Middle frontal gyrus (tissue), 1 donor: ENCODE measurements at regions not wholly inside any gene's neighbourhood (a gene's known extent, or its start where the extent isn't known, plus 50 kb on each side); places are given as distances from the start of the nearest gene placed in this dataset.
"Not testable (repeated sequence)": the region's sequence is repeated elsewhere in the genome, so short reads cannot be mapped to it uniquely, and the experiment has no call there.

Experiments used
- DNase-seq: peaks from one replicate; pipeline ENCODE4 v3.0.0-alpha.2; 2015; ENCODE audit warnings: low spot score; ENCODE audit errors: extremely low spot score

- no peak for DNase-seq
These were observed 440.6 kb downstream of the HS3ST3B1 start for GRCh38 chr17:14741491-14741890.

- DNase-seq, result no peak
These were observed 439.0 kb downstream of the HS3ST3B1 start for GRCh38 chr17:14739656-14740431.

GRCh38 chr17:14738652-14738988 lies 437.7 kb downstream of the HS3ST3B1 start:
- DNase-seq, result no peak

- no peak for DNase-seq
These were observed 437.2 kb downstream of the HS3ST3B1 start for GRCh38 chr17:14737984-14738651.

GRCh38 chr17:14736631-14737030 lies 435.8 kb downstream of the HS3ST3B1 start:
- DNase-seq, result no peak

GRCh38 chr17:14733376-14733775 lies 432.5 kb downstream of the HS3ST3B1 start:
- no peak for DNase-seq

GRCh38 chr17:14732211-14732610 lies 431.3 kb downstream of the HS3ST3B1 start:
- no peak for DNase-seq

GRCh38 chr17:14731591-14731990 lies 430.7 kb downstream of the HS3ST3B1 start:
- no peak for DNase-seq

GRCh38 chr17:14730821-14731220 lies 429.9 kb downstream of the HS3ST3B1 start:
- no peak for DNase-seq

GRCh38 chr17:14725729-14726128 lies 424.8 kb downstream of the HS3ST3B1 start:
- DNase-seq, result no peak

- no peak for DNase-seq
These were observed 423.9 kb downstream of the HS3ST3B1 start for GRCh38 chr17:14724770-14725169.

GRCh38 chr17:14723349-14723748 lies 422.5 kb downstream of the HS3ST3B1 start:
- DNase-seq, result not testable (repeated sequence)

- DNase-seq, result no peak
These were observed 419.1 kb downstream of the HS3ST3B1 start for GRCh38 chr17:14719942-14720341.

GRCh38 chr17:14717859-14718258 lies 417.0 kb downstream of the HS3ST3B1 start:
- no peak for DNase-seq

GRCh38 chr17:14715561-14715960 lies 414.7 kb downstream of the HS3ST3B1 start:
- DNase-seq, result no peak

GRCh38 chr17:14712611-14713021 lies 411.7 kb downstream of the HS3ST3B1 start:
- no peak for DNase-seq

GRCh38 chr17:14704121-14704520 lies 403.2 kb downstream of the HS3ST3B1 start:
- no peak for DNase-seq

- no peak for DNase-seq
These were observed 401.0 kb downstream of the HS3ST3B1 start for GRCh38 chr17:14701886-14702285.

- DNase-seq, result no peak
These were observed 398.8 kb downstream of the HS3ST3B1 start for GRCh38 chr17:14699574-14700185.

- no peak for DNase-seq
These were observed 392.5 kb downstream of the HS3ST3B1 start for GRCh38 chr17:14693382-14693781.

- DNase-seq, result no peak
These were observed 389.8 kb downstream of the HS3ST3B1 start for GRCh38 chr17:14690704-14691103.

- DNase-seq, result no peak
These were observed 387.3 kb downstream of the HS3ST3B1 start for GRCh38 chr17:14688134-14688533.

GRCh38 chr17:14672830-14673229 lies 371.9 kb downstream of the HS3ST3B1 start:
- DNase-seq, result no peak
